GM19468 (cell line): ENCODE measurements at regions not wholly inside any gene's neighbourhood (a gene's known extent, or its start where the extent isn't known, plus 50 kb on each side); places are given as distances from the start of the nearest gene placed in this dataset.

Source experiments
- ATAC-seq: cut with Tn5 transposase; IDR thresholded peaks from one replicate; pipeline ENCODE4 v1.9.1; 2021; ENCODE audit warnings: mild to moderate bottlenecking, moderate library complexity, moderate number of reproducible peaks; ENCODE audit not compliant: unreplicated experiment; ENCODE audit errors: extremely low read depth

DNA sequence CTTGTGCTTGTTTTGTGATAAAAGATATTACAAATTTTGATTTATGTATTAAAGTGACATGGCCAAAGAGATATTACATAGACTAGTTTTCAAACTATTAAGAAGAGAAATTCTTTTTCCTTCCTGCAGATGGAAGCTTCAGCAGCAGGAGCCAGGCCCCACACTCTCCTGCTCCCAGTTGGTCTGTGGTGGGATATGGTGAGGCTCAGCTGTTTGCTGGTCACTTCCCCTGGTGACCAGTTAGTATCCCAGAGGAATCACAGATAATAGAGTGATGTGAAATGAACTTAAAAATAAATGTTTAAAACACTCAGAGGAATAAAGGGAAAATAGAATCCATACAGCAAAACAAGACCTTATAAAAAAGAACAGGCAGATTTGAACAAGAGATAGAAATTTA, 154.7 kb downstream of the KTN1 start:
- no peak for ATAC-seq

DNA sequence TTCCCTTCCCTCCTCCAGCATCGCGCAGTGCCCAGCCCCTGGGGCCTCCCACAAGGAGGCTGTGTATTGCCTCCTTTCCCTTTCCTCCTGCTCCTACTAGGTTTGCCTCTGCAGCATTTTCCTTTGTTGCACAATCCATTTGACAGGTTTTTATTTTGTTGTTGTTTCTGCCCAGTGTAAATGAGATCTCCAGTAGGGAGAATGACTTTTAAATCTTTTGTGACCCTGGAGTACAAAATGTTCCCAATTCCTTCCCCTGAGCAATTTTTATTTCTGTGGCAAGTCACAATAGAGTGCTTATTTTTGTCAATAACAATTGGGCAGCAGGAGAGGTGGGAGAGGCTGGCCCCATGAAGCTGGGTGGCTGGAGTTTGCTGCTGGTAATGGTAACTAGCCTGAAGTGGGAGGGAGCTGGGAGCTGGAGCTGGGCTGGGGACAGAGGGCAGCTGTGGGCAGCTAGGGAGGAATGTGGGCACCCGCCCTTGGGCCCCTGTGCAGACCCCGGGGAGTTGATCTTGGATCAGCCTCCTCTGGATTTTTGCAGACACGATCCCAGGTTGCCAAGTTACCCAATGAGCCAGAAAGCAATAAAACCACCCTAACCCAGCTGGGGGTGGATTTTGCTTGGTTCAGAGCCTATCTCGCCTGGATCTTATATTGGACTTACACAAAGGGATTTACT, 160.1 kb downstream of the KTN1 start:
- no peak for ATAC-seq

DNA sequence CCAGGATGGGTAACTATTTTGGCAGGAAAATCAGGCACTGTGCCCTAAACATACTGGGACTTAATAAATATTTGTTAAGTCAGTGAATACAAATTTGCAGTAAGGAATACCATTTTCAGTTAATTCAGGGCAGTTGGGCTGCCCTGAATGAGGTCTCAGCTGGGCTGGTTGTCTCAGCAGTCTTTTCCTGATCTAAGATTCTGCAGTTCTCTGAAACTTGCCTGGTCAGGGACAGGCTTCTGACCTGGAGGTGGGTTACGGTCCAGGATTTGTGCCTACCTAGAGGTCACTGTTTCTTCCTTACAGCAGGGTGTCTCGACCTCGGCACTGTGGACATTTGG, 160.6 kb downstream of the KTN1 start:
- ATAC-seq: no peak

DNA sequence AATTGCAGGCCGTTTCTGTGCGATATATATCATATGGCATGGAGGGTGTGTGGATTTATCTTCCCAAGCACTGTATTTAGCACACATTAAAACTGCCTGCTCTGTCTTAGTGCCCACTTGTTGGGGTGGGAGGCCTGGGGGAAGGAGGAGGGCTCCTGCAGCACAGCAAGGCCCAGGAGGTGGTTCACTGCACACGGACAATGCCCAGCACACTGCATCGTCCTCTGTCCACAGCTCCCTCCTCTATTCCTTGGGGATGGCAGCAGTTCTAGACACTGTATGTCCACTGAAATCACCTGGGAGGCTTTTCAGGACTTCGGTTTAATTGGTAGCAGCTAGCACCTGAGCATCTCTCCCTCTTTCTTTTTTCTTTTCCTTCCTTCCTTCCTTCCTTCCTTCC, 161.2 kb downstream of the KTN1 start:
- ATAC-seq: no peak

DNA sequence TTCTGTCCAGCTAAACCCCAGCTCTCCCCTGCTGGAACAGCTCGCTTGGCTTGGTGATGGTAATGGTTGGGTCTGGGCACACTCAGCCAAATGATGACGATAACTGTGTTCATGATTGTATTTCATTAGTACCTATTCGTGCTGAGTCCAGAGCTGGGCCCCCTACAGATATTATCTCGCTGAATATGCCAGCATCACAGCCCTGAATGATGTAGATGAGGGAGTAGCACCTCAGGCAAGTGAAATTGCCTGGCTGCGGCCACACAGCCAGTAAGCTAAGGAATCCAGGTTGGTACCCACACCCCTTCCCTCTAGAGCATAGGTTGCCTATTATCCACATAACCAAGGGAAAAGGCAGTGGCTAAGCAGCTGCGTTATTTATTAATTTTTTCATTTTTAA, 163.5 kb downstream of the KTN1 start:
- ATAC-seq: no peak

DNA sequence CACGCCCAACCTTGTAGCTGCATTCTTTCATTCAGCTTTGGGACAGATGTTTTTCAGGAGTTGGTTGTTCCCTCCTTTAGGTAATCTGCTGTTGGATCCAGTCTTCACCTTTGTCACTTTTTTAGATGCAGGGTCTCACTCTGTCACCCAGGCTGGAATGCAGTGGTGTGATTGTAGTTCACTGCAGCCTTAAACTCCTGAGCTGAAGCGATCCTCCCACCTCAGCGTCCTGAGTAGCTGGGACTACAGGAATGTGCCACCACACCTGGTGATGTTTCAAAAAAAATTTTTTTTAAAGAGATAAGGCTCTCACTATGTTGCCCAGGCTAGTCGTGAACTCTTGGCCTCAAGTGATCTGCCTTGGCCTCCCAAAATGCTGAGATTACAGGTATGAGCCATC, 164.3 kb downstream of the KTN1 start:
- ATAC-seq: no peak

DNA sequence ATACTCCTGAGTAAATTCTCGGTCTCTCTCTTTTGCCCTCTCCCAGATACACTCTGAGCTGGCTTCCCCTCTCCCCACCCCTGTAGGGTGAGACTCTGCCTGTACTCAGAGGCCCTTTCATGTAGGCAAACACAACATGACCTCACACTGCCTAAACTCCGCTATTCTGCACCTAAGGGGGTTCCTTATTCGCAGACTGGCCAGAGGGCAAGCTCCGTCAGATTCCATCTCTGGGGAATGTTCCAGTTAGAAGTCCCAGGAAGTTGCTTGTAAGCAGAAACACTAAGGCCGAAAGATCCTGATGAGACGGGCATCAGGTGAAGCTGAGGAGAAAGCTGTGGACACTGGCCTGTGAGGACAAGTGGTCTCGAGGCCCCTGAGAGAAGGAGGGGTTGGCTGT, 165.9 kb downstream of the KTN1 start:
- no peak for ATAC-seq

DNA sequence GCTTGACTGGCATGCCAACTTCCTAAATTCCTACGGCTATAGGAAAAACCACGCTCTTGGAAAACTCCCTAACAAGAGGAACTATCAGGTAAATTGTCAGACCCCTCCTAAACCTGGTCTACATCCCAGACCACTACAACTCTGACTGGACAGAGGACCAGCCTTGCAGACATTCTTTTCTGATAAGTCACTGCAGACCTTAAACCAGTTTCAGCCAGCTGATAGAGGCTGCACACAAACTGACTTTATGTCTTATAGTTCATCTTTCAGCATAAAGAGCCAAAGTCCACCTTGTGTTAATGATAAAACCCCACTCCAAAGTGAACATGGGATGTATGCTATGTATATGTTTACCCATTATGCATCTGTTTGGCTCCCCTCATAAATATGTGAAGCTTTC, 166.6 kb downstream of the KTN1 start:
- ATAC-seq: no peak

DNA sequence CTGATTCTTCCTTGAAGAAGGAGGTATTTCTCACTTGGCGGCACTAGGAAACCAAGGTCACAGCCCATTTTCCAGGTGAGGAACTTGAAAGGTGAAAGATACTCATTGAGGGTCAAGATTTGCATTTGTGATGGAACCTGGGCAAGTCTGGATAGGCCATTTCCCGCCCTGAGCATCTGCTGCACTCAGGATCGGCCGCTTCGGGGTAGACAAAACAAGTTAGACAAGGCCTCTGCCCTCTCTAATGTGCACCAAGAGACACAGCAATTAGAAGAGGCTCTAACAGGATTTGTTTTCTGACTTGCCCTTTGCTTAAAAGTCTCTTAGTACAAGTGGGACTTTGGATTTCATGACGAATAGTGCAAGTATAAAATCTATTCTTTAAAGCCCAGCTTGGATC, 167.2 kb downstream of the KTN1 start:
- ATAC-seq: no peak

DNA sequence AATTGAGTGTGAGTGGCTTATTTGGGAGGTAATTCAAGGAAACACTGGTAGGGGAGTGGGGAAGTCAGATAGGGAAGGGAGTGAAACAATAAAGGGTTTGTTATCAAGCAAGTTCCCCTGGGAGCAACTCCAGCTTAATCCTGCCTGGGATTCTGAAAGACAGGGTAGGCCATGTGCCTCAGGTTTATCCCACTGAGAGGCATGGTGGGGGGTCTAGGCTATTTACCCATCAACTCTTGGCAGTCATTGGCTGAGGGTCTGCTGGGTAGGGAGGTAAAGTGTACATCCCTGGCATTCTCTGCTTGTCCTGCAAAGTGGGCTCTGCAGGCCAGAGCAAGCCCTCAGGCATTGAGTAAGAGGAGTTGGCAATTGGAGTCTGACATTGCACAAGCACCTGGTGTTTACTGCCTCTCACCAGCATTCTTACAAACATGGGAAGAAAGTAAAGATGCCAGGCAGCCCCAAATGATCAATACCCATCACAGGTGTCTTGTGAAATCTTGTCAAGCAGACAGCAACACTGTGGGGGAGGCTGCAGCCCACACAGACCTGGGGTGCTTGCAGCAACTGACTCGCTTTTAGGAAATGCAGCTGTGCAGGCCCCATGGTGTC, 169.3 kb downstream of the KTN1 start:
- no peak for ATAC-seq

DNA sequence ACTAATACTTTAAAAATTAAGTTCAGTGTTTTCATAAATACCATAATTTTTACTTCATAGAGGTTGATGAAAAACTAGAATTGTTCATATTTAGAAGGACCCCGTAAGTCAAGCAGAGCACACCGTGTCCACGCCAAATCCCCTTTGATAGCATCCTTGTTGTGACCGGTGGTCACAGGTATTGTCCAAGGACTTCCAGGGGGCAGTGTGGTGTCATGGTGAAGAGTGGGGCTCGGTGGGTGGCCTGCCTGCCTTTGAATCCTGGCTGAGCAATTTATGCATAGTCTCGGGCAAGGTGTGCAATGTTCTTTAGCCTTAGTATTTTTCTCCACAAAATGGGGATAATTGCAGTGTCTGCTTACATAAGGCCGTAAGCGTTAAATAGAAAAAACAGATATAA, 169.9 kb downstream of the KTN1 start:
- no peak for ATAC-seq

DNA sequence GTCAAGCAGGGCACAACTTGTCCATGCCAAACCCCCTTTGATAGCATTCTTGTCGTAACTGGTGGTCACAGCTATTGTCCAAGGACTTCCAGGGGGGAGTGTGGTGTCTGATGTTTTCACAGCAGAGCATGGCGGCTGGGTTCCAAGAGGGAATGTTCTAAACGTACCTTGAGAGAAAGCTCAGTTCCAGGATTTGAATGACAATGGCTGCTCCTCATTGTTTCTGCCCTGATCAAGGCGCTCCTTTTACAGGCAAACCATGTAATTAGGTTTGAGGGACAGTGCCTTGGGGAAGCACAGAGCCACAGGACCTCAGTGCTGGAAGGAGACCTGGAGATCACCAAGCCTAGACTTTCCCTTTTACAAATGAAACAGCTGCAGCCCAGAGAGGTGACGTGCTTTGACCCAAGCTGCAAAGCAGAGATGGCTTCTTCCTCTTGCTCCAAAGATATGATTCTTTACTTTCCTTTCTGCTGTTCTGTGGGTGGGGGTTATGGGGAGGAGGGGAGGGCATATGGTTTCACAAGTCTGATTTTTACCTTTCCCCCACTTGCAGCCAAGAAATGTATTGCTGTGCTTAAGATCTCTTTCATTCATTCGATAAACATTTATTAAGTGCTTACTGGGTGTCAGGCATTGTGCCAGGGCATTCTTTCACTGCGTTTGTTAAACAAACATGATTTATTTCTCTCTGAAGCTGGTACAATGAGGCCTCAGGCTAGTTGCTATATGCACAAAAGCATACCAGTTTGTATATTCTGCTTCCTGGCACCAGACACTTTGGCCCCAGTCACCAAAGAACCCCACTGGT, 172.8 kb downstream of the KTN1 start:
- no peak for ATAC-seq

DNA sequence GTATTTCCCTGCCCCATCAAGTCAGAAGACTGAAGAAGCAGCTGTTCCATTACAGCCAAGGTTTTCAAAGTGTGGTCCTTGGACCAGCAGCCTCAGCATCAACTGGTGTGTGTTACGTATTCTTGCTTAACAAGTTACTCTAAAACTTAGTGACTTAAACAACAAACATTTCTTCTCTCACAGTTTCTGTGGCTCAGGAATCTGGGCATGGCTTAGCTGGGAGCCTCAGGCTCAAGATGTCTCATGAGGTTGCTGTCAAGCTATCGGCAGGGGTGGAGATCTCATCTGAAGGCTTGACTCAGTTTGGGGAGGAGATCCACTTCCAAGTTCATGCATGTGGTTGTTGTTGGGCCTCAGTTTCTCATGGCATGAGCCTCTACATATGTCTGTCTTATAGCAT, 174.5 kb downstream of the KTN1 start:
- ATAC-seq: no peak

DNA sequence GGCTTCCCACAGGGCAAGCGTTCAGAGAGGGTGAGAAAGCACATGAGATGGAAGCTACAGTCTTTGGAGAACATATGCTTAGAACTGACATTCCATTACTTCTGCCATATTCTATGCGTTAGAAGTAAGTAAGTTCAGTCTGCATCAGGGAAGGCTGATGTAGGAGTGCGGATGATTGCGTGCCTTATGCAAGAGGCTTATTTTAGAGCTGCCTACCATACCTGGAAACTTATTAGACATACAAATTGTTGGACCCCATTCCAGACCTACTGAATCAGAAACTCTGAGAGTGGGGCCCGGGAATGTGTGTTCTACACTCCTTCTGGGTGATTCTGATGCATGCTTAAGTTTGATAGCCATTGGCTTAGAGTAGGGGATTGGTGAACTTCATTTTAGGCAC, 174.9 kb downstream of the KTN1 start:
- no peak for ATAC-seq

DNA sequence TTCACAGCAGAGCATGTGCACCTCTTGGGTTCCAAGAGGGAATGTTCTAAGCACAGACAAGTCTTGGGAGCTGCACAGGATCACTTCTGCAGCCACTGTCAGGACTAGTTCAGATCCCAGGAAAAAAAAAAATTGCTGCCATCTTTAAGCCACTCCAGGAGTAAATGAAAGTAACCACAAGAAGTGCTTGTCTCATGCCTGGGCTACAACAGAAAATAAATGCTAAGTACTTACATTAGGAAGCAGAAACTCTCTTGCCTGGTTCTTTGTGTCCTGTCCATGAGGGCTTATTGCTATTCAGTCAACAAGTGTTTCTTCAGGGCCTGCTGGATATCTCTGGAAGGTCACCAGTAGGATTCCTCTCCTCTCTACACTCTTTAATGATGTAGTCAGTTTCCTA, 176.1 kb downstream of the KTN1 start:
- ATAC-seq: no peak

DNA sequence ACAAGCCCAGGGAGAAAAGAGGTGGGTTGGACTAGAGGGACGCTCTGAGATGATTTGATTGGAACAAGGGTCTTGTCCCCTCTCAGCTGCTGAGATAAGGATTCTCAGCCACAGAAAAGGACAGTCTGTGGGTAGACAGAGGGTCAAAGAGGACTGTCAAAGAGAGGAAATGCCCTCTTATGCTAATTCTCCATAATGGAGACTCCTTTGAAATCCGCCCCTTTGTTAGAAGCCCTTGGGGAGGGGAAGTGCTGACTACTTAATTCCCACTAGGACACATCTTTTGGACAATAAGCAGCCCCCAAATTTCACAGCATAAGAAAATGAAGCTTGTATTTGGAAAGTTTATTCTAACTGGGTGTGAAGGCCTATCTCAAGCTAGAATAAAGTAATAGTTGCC, 176.6 kb downstream of the KTN1 start:
- no peak for ATAC-seq

DNA sequence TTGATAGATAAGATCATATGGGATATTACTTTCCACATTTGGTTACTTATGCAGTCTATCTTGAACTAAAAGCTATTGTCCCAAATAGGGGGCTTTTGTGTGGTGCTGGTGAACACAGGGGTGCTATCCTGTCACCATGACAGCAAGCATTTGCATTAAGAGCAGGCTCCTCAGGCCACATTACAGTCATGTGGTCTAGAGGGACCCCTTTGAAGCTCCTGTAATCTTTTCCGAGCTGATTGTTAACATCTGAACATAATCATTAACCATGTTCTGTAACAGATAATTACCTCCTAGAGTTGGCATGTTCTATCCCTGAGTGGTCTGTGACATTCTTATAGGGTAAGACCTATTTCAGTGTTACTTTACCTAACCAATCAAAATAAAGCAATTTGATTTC, 178.8 kb downstream of the KTN1 start:
- ATAC-seq: no peak

DNA sequence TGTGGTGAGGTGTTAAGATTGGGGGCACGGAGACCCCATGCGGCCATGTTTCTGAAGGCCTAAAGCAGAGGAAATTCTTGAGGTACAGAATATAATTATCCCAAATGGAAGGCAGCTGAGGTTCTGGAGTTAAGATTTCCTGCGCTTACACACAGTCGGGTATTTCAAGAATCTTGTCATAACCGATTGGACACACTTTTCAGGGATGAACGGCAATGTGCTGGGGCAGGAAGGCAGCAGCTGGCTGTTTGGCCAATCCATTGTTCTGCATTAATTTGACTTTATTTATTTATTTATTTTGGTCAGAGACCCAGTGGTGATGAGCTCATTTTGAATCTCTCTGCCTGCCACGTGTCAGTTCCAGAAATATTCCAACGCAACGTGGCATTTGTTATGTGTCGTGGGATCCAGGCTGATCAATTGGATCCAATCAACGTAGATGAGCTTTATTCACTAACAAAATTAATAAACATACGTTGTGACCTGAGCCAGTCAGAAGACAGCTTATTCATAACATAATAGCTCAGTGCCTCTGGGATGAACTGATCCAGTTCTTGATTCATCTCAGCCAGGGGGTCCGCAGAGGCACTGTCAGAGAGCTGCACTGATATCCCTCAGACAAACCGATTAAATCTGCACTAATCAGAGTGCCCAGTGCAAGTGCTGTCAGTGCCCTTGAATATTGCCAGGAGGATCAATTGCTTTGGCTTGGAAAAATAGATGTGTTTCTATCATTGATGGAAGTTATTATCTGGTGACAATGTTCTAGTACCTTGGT, 181.0 kb downstream of the KTN1 start:
- no peak for ATAC-seq

DNA sequence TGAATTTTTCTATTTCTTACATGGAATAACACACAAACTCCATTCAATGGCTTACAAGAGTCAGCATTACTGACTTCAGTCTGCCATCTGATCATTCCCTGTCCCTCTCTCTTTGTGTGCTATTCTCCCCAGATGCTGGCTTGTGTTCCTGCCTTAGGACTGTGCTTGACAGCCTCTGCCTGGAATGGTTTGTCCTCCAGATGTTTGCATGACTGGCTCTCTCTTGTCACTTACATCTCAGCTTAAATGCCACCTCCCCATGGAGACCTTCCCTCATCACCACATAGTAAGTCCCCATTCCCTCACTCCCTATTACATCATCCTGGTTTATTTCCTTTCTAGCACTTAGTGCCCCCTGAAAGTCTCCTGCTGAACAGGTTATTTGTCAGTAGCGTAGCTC, 181.6 kb downstream of the KTN1 start:
- no peak for ATAC-seq

DNA sequence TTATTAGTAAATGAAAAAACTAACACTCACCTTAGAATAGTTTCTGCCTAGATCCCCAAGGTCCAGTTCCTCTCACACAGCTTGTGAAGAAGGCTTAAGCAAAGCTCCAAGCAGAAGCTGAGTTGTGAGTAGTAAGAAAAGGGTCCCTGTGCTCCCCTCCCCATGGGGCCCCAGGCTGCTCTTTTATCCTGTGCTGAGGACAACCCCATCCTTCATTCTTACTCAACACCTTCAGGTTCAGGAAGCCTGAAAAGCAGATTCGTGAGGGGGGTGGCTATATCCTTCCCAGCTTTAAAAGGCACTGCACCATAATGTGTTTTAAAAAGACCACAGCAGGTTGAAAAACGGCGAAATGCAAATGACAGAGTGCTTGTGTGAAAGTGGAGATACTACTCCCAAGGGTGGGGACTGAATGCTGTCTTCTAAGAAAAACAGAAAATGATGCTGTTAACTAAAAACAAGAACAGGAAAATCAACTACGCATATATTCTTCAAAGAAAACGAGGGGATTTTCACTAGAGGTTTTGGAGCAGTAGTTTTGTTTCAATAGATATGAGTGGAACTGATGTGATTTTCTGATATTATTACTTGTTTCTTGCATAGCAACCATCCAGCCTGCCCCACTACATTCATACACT, 182.7 kb downstream of the KTN1 start:
- ATAC-seq: no peak

DNA sequence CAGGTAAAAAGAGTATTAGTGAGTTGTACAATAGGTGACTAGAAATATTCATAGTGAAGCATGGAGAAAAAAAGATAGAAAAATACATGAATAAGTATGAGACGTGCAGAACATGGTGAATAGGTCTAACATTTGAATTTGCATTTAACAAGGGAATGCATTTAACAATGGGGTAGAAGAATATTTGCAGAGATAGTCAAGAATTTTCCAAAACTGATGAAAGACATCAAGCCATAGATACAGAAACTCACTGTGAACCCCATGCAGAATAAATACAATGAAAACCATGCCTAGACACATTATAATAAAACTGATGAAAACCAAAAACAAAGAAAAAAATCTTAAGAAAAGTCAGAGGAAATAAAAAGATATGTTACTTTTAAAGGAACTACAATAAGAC, 184.8 kb downstream of the KTN1 start:
- no peak for ATAC-seq
